ENCODE measurements at regions not wholly inside any gene's neighbourhood (a gene's known extent, or its start where the extent isn't known, plus 50 kb on each side); places are given as distances from the start of the nearest gene placed in this dataset.

DNA sequence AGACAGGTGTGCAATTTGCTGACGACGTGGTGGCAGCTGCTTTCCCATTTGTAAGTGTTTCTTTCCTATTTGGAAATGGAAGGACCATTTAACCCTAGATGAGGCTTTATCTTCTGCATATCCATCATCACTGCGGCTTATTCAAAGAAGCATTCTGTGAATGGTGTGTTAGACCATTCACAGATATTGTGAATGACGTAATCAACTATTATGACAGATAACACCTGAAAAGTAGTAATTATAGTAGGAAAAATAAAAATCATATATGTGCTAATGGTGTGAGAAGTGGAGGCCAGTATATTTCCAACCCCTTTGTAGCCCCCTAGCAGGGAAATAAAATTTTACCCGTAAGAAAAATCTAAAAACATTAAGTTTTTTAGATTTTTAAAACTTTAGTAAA, 424.5 kb upstream of the CRIM1 start:
- no peak for DNase-seq
- H3K27me3 ChIP-seq = no peaks in the 10 kb centered on the region
- H3K36me3 ChIP-seq = no peaks in the 10 kb centered on the region
- no peak overlapping the region for H3K4me3 ChIP-seq
- H3K27ac ChIP-seq = no peak overlapping the region
- no peaks in the 10 kb centered on the region for H3K9me3 ChIP-seq
- H3K4me1 ChIP-seq = no peaks in the 10 kb centered on the region
- TF ChIP-seq POLR2A (IDR thresholded peaks at IDR 0.05) = no peak
- TF ChIP-seq, protein P1, sequence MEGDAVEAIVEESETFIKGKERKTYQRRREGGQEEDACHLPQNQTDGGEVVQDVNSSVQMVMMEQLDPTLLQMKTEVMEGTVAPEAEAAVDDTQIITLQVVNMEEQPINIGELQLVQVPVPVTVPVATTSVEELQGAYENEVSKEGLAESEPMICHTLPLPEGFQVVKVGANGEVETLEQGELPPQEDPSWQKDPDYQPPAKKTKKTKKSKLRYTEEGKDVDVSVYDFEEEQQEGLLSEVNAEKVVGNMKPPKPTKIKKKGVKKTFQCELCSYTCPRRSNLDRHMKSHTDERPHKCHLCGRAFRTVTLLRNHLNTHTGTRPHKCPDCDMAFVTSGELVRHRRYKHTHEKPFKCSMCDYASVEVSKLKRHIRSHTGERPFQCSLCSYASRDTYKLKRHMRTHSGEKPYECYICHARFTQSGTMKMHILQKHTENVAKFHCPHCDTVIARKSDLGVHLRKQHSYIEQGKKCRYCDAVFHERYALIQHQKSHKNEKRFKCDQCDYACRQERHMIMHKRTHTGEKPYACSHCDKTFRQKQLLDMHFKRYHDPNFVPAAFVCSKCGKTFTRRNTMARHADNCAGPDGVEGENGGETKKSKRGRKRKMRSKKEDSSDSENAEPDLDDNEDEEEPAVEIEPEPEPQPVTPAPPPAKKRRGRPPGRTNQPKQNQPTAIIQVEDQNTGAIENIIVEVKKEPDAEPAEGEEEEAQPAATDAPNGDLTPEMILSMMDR (IDR thresholded peaks at IDR 0.05) = no peak

- no peak for DNase-seq
- H3K9me3 ChIP-seq = no peaks in the 10 kb centered on the region
- no peaks in the 10 kb centered on the region for H3K36me3 ChIP-seq
- H3K27ac ChIP-seq = no peak overlapping the region
- TF ChIP-seq, protein P1 (IDR thresholded peaks at IDR 0.05) = no peak
- TF ChIP-seq POLR2A (IDR thresholded peaks at IDR 0.05) = no peak
- no peaks in the 10 kb centered on the region for H3K4me1 ChIP-seq
- no peaks in the 10 kb centered on the region for H3K27me3 ChIP-seq
- H3K4me3 ChIP-seq = no peak overlapping the region
Measured at GRCh38 chr2:35929551-35929950, 426.0 kb upstream of the CRIM1 start.

DNA sequence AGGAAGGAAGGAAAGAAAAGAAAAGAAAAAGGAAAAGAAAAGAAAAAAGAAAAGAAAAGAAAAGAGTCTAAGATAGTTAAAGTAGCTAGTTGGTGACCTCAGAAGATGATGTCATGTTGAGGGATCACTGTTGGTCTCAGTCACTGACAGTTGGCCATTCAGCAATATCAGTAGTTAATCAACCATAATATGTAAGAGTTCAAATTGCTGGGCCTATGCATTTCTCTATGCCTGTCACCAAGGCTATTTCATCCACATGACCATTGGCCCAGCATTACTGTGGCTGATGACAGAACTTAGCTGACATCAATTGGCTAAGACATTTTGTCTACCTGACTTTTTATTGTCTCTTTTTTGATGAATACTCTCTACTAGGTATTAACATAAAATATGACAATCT, 435.5 kb upstream of the CRIM1 start:
- Histone ChIP-seq H3K27ac (no peak overlapping the region), H3K27me3 (no peaks in the 10 kb centered on the region), H3K4me3 (no peak overlapping the region), H3K4me1 (no peaks in the 10 kb centered on the region), H3K36me3 (no peaks in the 10 kb centered on the region), H3K9me3 (no peaks in the 10 kb centered on the region)
- no peak for DNase-seq
- TF ChIP-seq, protein P1 (IDR thresholded peaks at IDR 0.05) = no peak
- TF ChIP-seq POLR2A (IDR thresholded peaks at IDR 0.05) = no peak

DNA sequence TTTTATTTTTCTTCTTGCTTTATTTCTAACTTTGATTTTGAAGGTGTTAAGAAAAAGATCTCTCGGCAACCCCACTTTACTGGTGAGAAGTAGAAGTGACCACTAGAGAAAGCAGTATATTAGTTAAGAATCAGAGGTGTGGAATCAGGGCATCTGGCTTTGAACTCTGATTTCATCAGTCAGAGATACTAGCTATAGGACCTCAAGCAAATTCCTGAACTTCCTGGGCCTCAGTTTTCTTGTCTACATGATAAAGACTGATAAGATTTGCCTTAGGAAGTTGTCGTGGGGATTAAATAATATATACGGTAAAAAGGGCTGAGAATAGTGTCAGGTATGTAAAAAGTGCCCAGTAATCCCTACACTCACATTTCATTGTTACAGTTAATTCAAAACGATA, 440.3 kb upstream of the CRIM1 start:
- Histone ChIP-seq H3K27ac (no peak overlapping the region), H3K4me1 (no peaks in the 10 kb centered on the region), H3K9me3 (no peaks in the 10 kb centered on the region), H3K27me3 (no peaks in the 10 kb centered on the region), H3K4me3 (no peak overlapping the region), H3K36me3 (no peaks in the 10 kb centered on the region)
- no peak for DNase-seq
- TF ChIP-seq, protein P1 (IDR thresholded peaks at IDR 0.05) = no peak
- no peak for TF ChIP-seq POLR2A (IDR thresholded peaks at IDR 0.05)

- no peaks in the 10 kb centered on the region for H3K36me3 ChIP-seq
- no peak overlapping the region for H3K27ac ChIP-seq
- DNase-seq = no peak
- no peak overlapping the region for H3K4me3 ChIP-seq
- H3K4me1 ChIP-seq = no peaks in the 10 kb centered on the region
- H3K27me3 ChIP-seq = no peaks in the 10 kb centered on the region
- H3K9me3 ChIP-seq = no peaks in the 10 kb centered on the region
- TF ChIP-seq, protein P1 (IDR thresholded peaks at IDR 0.05) = no peak
- no peak for TF ChIP-seq POLR2A (IDR thresholded peaks at IDR 0.05)
Measured at GRCh38 chr2:35891936-35892335, 463.6 kb upstream of the CRIM1 start.

- H3K27ac ChIP-seq = no peak overlapping the region
- no peaks in the 10 kb centered on the region for H3K36me3 ChIP-seq
- H3K4me1 ChIP-seq = no peaks in the 10 kb centered on the region
- no peak for DNase-seq
- H3K27me3 ChIP-seq = no peaks in the 10 kb centered on the region
- H3K4me3 ChIP-seq = no peak overlapping the region
- H3K9me3 ChIP-seq = no peaks in the 10 kb centered on the region
- TF ChIP-seq, protein P1 (IDR thresholded peaks at IDR 0.05) = no peak
- no peak for TF ChIP-seq POLR2A (IDR thresholded peaks at IDR 0.05)
Measured at GRCh38 chr2:35891528-35891927, 464.1 kb upstream of the CRIM1 start.
